HepG2 (cell line): ENCODE measurements at regions not wholly inside any gene's neighbourhood (a gene's known extent, or its start where the extent isn't known, plus 50 kb on each side); places are given as distances from the start of the nearest gene placed in this dataset.

Experiments
- EEA1 ChIP-seq: sonication (generic); formaldehyde crosslinking; IDR thresholded peaks from 2 replicates; pipeline ENCODE4 v1.5.1; 2020; ENCODE audit warnings: mild to moderate bottlenecking, missing genetic modification reagents, borderline replicate concordance
- EHMT2 ChIP-seq: fragments of 200-600 bp; sonication (generic); IDR thresholded peaks from 2 replicates; pipeline ENCODE4 v1.7.0; 2017; ENCODE audit warnings: antibody characterized with exemption, low read depth, low read length, borderline replicate concordance
- FOXP1 ChIP-seq, 2 experiments: fragments of 450-650 bp in 1 of 2; IDR thresholded peaks; 2 replicates each; pipeline ENCODE4 v1.6.1; 2017 to 2018; ENCODE audit warnings: antibody characterized with exemption in 1 of 2
- GFI1 ChIP-seq: sonication (generic); formaldehyde crosslinking; IDR thresholded peaks from 2 replicates; pipeline ENCODE4 v1.5.0; 2020; ENCODE audit warnings: missing genetic modification reagents, mild to moderate bottlenecking, borderline replicate concordance
- GLI4 ChIP-seq: sonication (generic); formaldehyde crosslinking; IDR thresholded peaks from 2 replicates; pipeline ENCODE4 v1.5.1; 2020; ENCODE audit warnings: missing genetic modification reagents, mild to moderate bottlenecking, moderate library complexity, borderline replicate concordance
- MTA1 ChIP-seq: sonication (generic); formaldehyde crosslinking; IDR thresholded peaks from 2 replicates; pipeline ENCODE4 v1.4.0; 2020; ENCODE audit warnings: missing genetic modification reagents, mild to moderate bottlenecking, borderline replicate concordance
- PHF20 ChIP-seq: sonication (generic); formaldehyde crosslinking; IDR thresholded peaks from 2 replicates; pipeline ENCODE4 v1.5.0; 2020; ENCODE audit warnings: mild to moderate bottlenecking, missing genetic modification reagents
- PRDM10 ChIP-seq: sonication (generic); formaldehyde crosslinking; IDR thresholded peaks from 2 replicates; pipeline ENCODE4 v1.4.0; 2020; ENCODE audit warnings: low read depth, missing genetic modification reagents
- SOX5 ChIP-seq: IDR thresholded peaks from 2 replicates; pipeline ENCODE4 v1.6.1; 2016; ENCODE audit warnings: borderline replicate concordance
- YEATS4 ChIP-seq: sonication (generic); formaldehyde crosslinking; IDR thresholded peaks from 2 replicates; pipeline ENCODE4 v1.4.0; 2020; ENCODE audit warnings: missing genetic modification reagents, borderline replicate concordance
- ZBTB38 ChIP-seq: sonication (generic); formaldehyde crosslinking; IDR thresholded peaks from 2 replicates; pipeline ENCODE4 v1.5.1; 2020; ENCODE audit warnings: mild to moderate bottlenecking, missing genetic modification reagents
- ZC3H4 ChIP-seq: sonication (generic); formaldehyde crosslinking; IDR thresholded peaks from 2 replicates; pipeline ENCODE4 v1.4.0; 2020; ENCODE audit warnings: missing genetic modification reagents, borderline replicate concordance
- ZFP37 ChIP-seq: sonication (generic); formaldehyde crosslinking; IDR thresholded peaks from 2 replicates; pipeline ENCODE4 v1.4.0; 2020; ENCODE audit warnings: missing genetic modification reagents, borderline replicate concordance
- ZKSCAN1 ChIP-seq: fragments of 150-350 bp; IDR thresholded peaks from 2 replicates; pipeline ENCODE4 v1.6.1; 2014; ENCODE audit warnings: low read length
- ZNF407 ChIP-seq: sonication (generic); formaldehyde crosslinking; IDR thresholded peaks from one replicate; pipeline ENCODE4 v1.5.1; 2020; ENCODE audit warnings: mild to moderate bottlenecking, missing genetic modification reagents; ENCODE audit errors: not compliant biosample characterization

GRCh38 chr18:39344487-39344886, 1778.9 kb upstream of the CELF4 start (continued):
- TF ChIP-seq ZFP37 (CRISPR knock-in tag): no peak
- no peak for TF ChIP-seq PHF20 (CRISPR knock-in tag)
- no peak for TF ChIP-seq ZKSCAN1
- TF ChIP-seq MTA1 (CRISPR knock-in tag): no peak
- no peak for TF ChIP-seq EEA1 (CRISPR knock-in tag)
- TF ChIP-seq EHMT2: no peak
- TF ChIP-seq FOXP1 (IDR thresholded peaks at IDR 0.05): no peak
- TF ChIP-seq FOXP1 (CRISPR knock-in tag; IDR thresholded peaks at IDR 0.05): peak; percentile 32; the same call in 1 of the 2 replicates
- TF ChIP-seq ZC3H4 (CRISPR knock-in tag): no peak
- TF ChIP-seq ZBTB38 (CRISPR knock-in tag): no peak
- TF ChIP-seq YEATS4: no peak
- no peak for TF ChIP-seq GLI4 (CRISPR knock-in tag)
- TF ChIP-seq ZNF407 (CRISPR knock-in tag): no peak
- no peak for TF ChIP-seq GFI1 (CRISPR knock-in tag)
- TF ChIP-seq PRDM10 (CRISPR knock-in tag): no peak
- peak; percentile 89 for TF ChIP-seq SOX5
